Brain microvascular endothelial cell (primary cell): ENCODE measurements at regions not wholly inside any gene's neighbourhood (a gene's known extent, or its start where the extent isn't known, plus 50 kb on each side); places are given as distances from the start of the nearest gene placed in this dataset.

Source experiments
- DNase-seq: peaks from one replicate; pipeline ENCODE4 v3.0.0-alpha.2; 2020
- H3K27ac ChIP-seq: fragments of 250-450 bp; sonication (Bioruptor Pico); 2 replicates; pipeline ENCODE4 v1.5.1; 2020; ENCODE audit warnings: mild to moderate bottlenecking, moderate library complexity
- H3K27me3 ChIP-seq: fragments of 250-450 bp; sonication (Bioruptor Pico); replicated peaks from 2 replicates; pipeline ENCODE4 v1.5.1; 2020; ENCODE audit warnings: mild to moderate bottlenecking
- H3K36me3 ChIP-seq: fragments of 250-450 bp; sonication (Bioruptor Pico); replicated peaks from 2 replicates; pipeline ENCODE4 v1.5.1; 2020; ENCODE audit warnings: mild to moderate bottlenecking
- H3K4me3 ChIP-seq: 2 replicates; pipeline ENCODE4 v1.5.1; 2011; ENCODE audit warnings: low read depth, mild to moderate bottlenecking, control low read depth, low read length, moderate library complexity
- in situ Hi-C: cut with HindIII; loops from 2 replicates; pipeline ENCODE4 v1.10.0; 2017; ENCODE audit warnings: low sequenced_read_pairs, low pct_ligation_motif_present
- TF ChIP-seq, protein P1 (sequence below): IDR thresholded peaks from 2 replicates; pipeline ENCODE4 v1.5.1; 2011; ENCODE audit warnings: low read depth, mild to moderate bottlenecking, moderate library complexity, low read length, control low read depth, inconsistent platforms; ENCODE audit errors: missing control alignments

GRCh38 chrX:20378233-20378920 lies 111.7 kb upstream of the RPS6KA3 start:
- Histone ChIP-seq H3K27ac (no peak overlapping the region), H3K36me3 (no peaks in the 10 kb centered on the region), H3K4me3 (no peak overlapping the region), H3K27me3 (no peaks in the 10 kb centered on the region)
- TF ChIP-seq, protein P1, sequence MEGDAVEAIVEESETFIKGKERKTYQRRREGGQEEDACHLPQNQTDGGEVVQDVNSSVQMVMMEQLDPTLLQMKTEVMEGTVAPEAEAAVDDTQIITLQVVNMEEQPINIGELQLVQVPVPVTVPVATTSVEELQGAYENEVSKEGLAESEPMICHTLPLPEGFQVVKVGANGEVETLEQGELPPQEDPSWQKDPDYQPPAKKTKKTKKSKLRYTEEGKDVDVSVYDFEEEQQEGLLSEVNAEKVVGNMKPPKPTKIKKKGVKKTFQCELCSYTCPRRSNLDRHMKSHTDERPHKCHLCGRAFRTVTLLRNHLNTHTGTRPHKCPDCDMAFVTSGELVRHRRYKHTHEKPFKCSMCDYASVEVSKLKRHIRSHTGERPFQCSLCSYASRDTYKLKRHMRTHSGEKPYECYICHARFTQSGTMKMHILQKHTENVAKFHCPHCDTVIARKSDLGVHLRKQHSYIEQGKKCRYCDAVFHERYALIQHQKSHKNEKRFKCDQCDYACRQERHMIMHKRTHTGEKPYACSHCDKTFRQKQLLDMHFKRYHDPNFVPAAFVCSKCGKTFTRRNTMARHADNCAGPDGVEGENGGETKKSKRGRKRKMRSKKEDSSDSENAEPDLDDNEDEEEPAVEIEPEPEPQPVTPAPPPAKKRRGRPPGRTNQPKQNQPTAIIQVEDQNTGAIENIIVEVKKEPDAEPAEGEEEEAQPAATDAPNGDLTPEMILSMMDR, result no peak
- peak; percentile 12 for DNase-seq
- in situ Hi-C loops, result no loop called here

DNA sequence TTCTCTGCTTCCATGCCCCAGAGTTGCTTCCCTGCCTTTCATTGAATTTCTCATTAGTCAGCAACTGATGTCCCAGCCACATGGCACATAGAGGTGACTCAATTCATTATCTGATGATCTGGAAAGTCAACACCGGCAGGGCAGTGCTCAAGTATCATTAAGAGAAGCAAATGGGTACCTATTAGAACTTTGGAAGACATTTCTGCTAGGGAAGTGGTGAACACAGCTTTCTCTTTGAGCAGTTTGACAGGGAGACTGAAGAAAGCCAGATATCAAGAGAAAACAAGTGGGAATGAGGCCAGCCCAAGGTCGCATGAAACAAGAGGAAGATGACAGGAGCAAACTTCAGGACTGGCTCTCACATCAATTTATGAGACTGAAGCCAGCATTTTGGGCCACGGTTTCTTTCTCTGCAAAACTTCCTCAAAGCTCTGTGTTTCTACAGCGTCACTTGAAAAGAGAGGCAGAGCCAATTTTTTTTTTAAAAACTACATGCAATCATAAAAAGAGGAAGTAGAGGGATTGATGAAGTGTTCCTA lies 108.3 kb upstream of the RPS6KA3 start:
- DNase-seq, result no peak
- in situ Hi-C loops, result no loop called here
- TF ChIP-seq, protein P1, result no peak
- no peaks in the 10 kb centered on the region for H3K27me3 ChIP-seq
- no peaks in the 10 kb centered on the region for H3K36me3 ChIP-seq
- no peak overlapping the region for H3K4me3 ChIP-seq
- H3K27ac ChIP-seq, result no peak overlapping the region

DNA sequence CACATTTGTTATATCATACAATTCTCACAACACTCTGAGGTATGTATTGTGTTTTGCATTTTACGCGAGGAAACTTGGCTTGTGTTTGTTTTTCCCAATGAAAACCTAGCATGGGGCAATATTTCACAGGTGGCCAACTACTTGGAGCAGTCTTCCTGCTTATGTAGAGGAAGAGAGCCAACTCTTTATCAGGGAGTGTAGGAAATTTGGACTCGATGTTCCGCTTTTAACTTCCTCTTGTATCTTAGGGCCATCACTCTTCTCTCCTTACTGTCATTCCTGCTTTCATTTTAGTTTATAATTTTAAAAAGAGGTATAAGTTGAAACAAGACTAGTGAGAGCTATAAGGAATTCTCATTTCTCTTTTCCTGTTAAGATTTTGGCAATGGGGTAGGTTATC lies 107.7 kb upstream of the RPS6KA3 start:
- Histone ChIP-seq H3K4me3 (no peak overlapping the region), H3K36me3 (no peaks in the 10 kb centered on the region), H3K27ac (no peak overlapping the region), H3K27me3 (no peaks in the 10 kb centered on the region)
- no peak for DNase-seq
- TF ChIP-seq, protein P1, result no peak
- in situ Hi-C loops, result no loop called here

GRCh38 chrX:20373063-20373462 lies 106.4 kb upstream of the RPS6KA3 start:
- Histone ChIP-seq H3K4me3 (no peak overlapping the region), H3K27ac (no peak overlapping the region), H3K27me3 (no peaks in the 10 kb centered on the region), H3K36me3 (no peaks in the 10 kb centered on the region)
- no peak for DNase-seq
- in situ Hi-C loops, result no loop called here
- TF ChIP-seq, protein P1, result no peak

DNA sequence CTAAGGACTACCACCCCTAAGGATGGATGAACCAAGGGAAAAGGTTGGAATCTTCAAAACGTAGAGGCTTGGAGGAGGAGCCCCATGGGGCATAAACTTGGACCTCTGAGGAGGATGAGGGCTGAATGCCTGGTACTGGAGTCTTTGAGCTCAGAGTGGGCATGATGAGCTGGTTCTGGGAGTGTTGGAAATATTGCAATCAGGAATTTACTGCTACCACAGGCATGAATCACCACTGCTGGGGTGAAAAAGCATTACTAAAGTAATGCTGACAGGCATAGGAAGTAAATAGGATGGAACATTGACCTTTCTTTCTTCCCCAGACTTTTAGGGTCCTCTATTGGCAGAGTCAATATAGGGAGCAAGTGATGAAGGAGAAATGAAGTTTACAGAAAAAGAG lies 105.8 kb upstream of the RPS6KA3 start:
- TF ChIP-seq, protein P1, result no peak
- DNase-seq, result peak; percentile 14
- no peak overlapping the region for H3K4me3 ChIP-seq

DNA sequence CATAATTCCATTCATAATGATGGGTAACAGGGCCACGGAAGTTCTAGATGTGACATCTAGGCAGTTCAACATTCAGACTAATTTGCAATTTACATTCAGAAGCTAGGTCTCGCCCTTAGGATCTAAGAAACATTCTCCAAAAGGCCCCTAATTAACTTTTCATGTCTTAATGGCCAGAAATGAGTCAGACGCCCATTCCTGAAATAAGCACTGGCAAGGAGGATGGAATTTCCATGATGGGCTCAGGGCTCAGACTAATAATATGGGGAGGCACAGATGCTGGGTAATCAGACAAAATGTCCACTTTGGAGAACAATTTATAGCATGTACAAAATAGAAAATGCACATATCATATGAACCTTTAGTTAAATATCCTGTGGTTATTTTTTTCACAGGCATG lies 102.8 kb upstream of the RPS6KA3 start:
- H3K27me3 ChIP-seq, result no peaks in the 10 kb centered on the region
- no peak for DNase-seq
- in situ Hi-C loops, result no loop called here
- H3K27ac ChIP-seq, result no peak overlapping the region
- H3K4me3 ChIP-seq, result no peak overlapping the region
- no peaks in the 10 kb centered on the region for H3K36me3 ChIP-seq
- TF ChIP-seq, protein P1, result no peak

More for the DNA sequence above, 105.8 kb upstream of the RPS6KA3 start:
- in situ Hi-C loops, result no loop called here
- Histone ChIP-seq H3K27ac (no peak overlapping the region), H3K27me3 (no peaks in the 10 kb centered on the region), H3K36me3 (no peaks in the 10 kb centered on the region)
